Endodermal cell (in vitro differentiated cells): ENCODE measurements at regions not wholly inside any gene's neighbourhood (a gene's known extent, or its start where the extent isn't known, plus 50 kb on each side); places are given as distances from the start of the nearest gene placed in this dataset.

Source experiments
- DNase-seq: peaks from one replicate; pipeline ENCODE4 v3.0.0-alpha.2; 2017
- H3K27ac ChIP-seq: 2 replicates; pipeline ENCODE4 v1.5.1; 2013; ENCODE audit warnings: mild to moderate bottlenecking, low read depth, low read length, moderate library complexity
- H3K27me3 ChIP-seq: 2 replicates; pipeline ENCODE4 v1.6.1; 2013; ENCODE audit warnings: mild to moderate bottlenecking, low read length, moderate library complexity; ENCODE audit not compliant: insufficient read depth, control insufficient read depth, poor library complexity, severe bottlenecking
- H3K36me3 ChIP-seq: 2 replicates; pipeline ENCODE4 v1.7.0; 2013; ENCODE audit warnings: mild to moderate bottlenecking, low read length, moderate library complexity; ENCODE audit not compliant: control insufficient read depth, insufficient read depth
- H3K4me1 ChIP-seq: one replicate; pipeline ENCODE4 v1.7.0; 2013; ENCODE audit warnings: low read length; ENCODE audit not compliant: control insufficient read depth, insufficient read depth
- H3K4me3 ChIP-seq: 2 replicates; pipeline ENCODE4 v1.5.1; 2013; ENCODE audit warnings: mild to moderate bottlenecking, low read length, moderate library complexity
- H3K9ac ChIP-seq: 2 replicates; pipeline ENCODE4 v1.6.1; 2013; ENCODE audit warnings: mild to moderate bottlenecking, low read length, moderate library complexity; ENCODE audit not compliant: poor library complexity, severe bottlenecking; ENCODE audit errors: extremely low read depth
- H3K9me3 ChIP-seq: 2 replicates; pipeline ENCODE4 v1.6.1; 2013; ENCODE audit warnings: mild to moderate bottlenecking, low read length, moderate library complexity; ENCODE audit not compliant: control insufficient read depth
- H3K27ac Mint-ChIP-seq: 2 replicates; pipeline ENCODE4 v1.8.0; 2020; ENCODE audit warnings: mixed read lengths
- H3K27me3 Mint-ChIP-seq: 2 replicates; pipeline ENCODE4 v1.8.0; 2021; ENCODE audit warnings: mild to moderate bottlenecking, mixed read lengths; ENCODE audit not compliant: insufficient read depth
- H3K36me3 Mint-ChIP-seq: 2 replicates; pipeline ENCODE4 v1.8.0; 2020; ENCODE audit warnings: low read depth, mixed read lengths
- H3K4me1 Mint-ChIP-seq: 2 replicates; pipeline ENCODE4 v1.8.0; 2020; ENCODE audit warnings: mixed read lengths
- H3K4me3 Mint-ChIP-seq: 2 replicates; pipeline ENCODE4 v1.8.0; 2020; ENCODE audit warnings: mild to moderate bottlenecking, moderate library complexity, mixed read lengths
- H3K9me3 Mint-ChIP-seq: 2 replicates; pipeline ENCODE4 v1.8.0; 2020; ENCODE audit warnings: mild to moderate bottlenecking, mixed read lengths
- CTCF ChIP-seq: fragments of 200-600 bp; sonication (generic); conservative IDR thresholded peaks from 2 replicates; pipeline ENCODE4 v1.5.0; 2021; ENCODE audit warnings: antibody characterized with exemption, mild to moderate bottlenecking
- WGBS, 2 experiments: methylation state at CpG; one replicate each; pipeline versions ENCODE4 v1.1.5 to v1.1.7; 2013; ENCODE audit warnings: missing lambda C conversion rate in 2 of 2, mixed read lengths in 1 of 2; ENCODE audit not compliant: insufficient coverage in 1 of 2, insufficient read length in 1 of 2; 5-methylcytosine and 5-hydroxymethylcytosine counted together

GRCh38 chr1:104073463-104073902, 323.8 kb downstream of the AMY1C start:
- Histone ChIP-seq H3K9ac (no peak overlapping the region), H3K4me1 (no peaks in the 10 kb centered on the region), H3K36me3 (no peaks in the 10 kb centered on the region), H3K27me3 (no peaks in the 10 kb centered on the region), H3K4me3 (no peak overlapping the region), H3K9me3 (no peaks in the 10 kb centered on the region), H3K27ac (no peak overlapping the region)
- Mint-ChIP-seq H3K27ac (no peak overlapping the region), H3K9me3 (no peaks in the 10 kb centered on the region), H3K4me1 (no peaks in the 10 kb centered on the region), H3K36me3 (no peaks in the 10 kb centered on the region), H3K27me3 (no peaks in the 10 kb centered on the region), H3K4me3 (no peak overlapping the region)
- TF ChIP-seq CTCF: no peak
- WGBS, 2 experiments: 96 to 97% methylated on average over 16 to 19 of the region's 19 CpGs
- no peak for DNase-seq

GRCh38 chr1:104082221-104082620, 332.5 kb downstream of the AMY1C start:
- no peak overlapping the region for H3K27ac Mint-ChIP-seq
- Histone ChIP-seq H3K36me3 (no peaks in the 10 kb centered on the region), H3K9me3 (no peaks in the 10 kb centered on the region), H3K27me3 (no peaks in the 10 kb centered on the region), H3K4me1 (no peaks in the 10 kb centered on the region), H3K4me3 (no peak overlapping the region), H3K9ac (no peak overlapping the region), H3K27ac (no peak overlapping the region)
- no peaks in the 10 kb centered on the region for H3K9me3 Mint-ChIP-seq
- TF ChIP-seq CTCF: peak; percentile 32
- H3K27me3 Mint-ChIP-seq: no peaks in the 10 kb centered on the region
- H3K4me1 Mint-ChIP-seq: peaks cover 4% of the 10 kb centered on the region
- no peak for DNase-seq
- no peaks in the 10 kb centered on the region for H3K36me3 Mint-ChIP-seq
- H3K4me3 Mint-ChIP-seq: no peak overlapping the region
- WGBS, 2 experiments: 81 to 87% methylated on average over 2 of the region's 2 CpGs

DNA sequence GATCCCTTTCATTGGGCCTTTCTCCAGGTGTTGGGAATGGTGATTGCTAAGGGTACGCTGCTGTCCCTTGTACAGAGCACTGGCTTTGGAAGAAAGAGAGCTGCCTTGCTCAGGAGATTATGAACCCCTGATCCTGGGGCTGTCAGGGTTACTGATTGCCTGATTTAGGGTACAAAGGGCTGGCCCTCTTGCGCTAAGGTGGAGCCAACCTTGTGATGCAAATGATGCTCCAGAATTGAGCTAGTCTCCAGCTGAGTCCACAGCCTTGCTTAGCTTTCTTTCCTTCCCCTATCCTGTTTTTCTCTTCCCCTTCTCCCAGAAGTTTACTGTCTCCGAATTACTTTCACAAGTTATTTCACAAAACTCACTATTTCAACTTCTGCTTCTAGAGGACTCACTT, 334.7 kb downstream of the AMY1C start:
- Histone ChIP-seq H3K27me3 (no peaks in the 10 kb centered on the region), H3K4me3 (no peak overlapping the region), H3K36me3 (no peaks in the 10 kb centered on the region), H3K27ac (no peak overlapping the region), H3K4me1 (no peaks in the 10 kb centered on the region), H3K9ac (no peak overlapping the region), H3K9me3 (no peaks in the 10 kb centered on the region)
- Mint-ChIP-seq H3K27ac (no peak overlapping the region), H3K36me3 (no peaks in the 10 kb centered on the region), H3K4me1 (peaks cover 4% of the 10 kb centered on the region), H3K9me3 (no peaks in the 10 kb centered on the region), H3K4me3 (no peak overlapping the region), H3K27me3 (no peaks in the 10 kb centered on the region)
- DNase-seq: no peak
- 71 to 100% methylated on average over 1 to 3 of the region's 3 CpGs for whole genome bisulfite sequencing, 2 experiments
- no peak for TF ChIP-seq CTCF
